ENCODE measurements at regions not wholly inside any gene's neighbourhood (a gene's known extent, or its start where the extent isn't known, plus 50 kb on each side); places are given as distances from the start of the nearest gene placed in this dataset.

DNA sequence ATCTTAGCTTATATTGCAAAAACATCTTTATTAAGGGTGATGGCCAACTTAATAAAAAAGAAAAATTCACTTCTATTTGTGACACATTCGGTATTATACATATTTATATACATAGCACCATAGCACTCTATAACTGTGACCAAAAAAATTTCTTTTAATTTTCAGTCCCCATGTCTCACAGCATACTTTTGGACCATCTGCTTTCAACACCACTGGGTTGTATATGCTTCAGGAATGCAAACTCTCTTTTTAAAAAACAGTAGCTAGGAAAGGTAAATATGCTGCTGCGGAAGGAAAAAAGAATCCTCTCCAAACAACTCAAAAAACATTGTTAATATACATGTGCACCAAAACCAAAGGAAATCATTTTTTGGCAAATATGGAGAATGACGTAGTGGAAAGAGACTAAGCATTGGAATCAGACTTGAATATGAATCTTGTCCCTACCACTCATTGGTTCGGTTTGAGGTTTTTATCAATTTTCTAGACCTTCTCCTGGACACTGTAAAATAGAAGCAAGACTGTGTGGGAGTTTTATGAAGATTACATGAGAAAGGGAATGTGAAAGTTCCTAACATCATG lies 227.9 kb downstream of the BLID start:
- no peak for TF ChIP-seq POLR2AphosphoS5 (IDR thresholded peaks at IDR 0.05; ENCODE audit: low read depth, low read length)
- TF ChIP-seq REST (IDR thresholded peaks at IDR 0.05; ENCODE audit: insufficient read depth in 1 of 2, low read depth in 2 of 2, low read length in 1 of 2) = no peak
- TF ChIP-seq CTCF (IDR thresholded peaks at IDR 0.05) = no peak
- TF ChIP-seq TCF7L2 (IDR thresholded peaks at IDR 0.05; ENCODE audit: low read depth, low read length) = no peak

Data from Panc1 (cell line).